ENCODE measurements at regions not wholly inside any gene's neighbourhood (a gene's known extent, or its start where the extent isn't known, plus 50 kb on each side); places are given as distances from the start of the nearest gene placed in this dataset.
"Not testable (repeated sequence)": the region's sequence is repeated elsewhere in the genome, so short reads cannot be mapped to it uniquely, and the experiment has no call there.

DNA sequence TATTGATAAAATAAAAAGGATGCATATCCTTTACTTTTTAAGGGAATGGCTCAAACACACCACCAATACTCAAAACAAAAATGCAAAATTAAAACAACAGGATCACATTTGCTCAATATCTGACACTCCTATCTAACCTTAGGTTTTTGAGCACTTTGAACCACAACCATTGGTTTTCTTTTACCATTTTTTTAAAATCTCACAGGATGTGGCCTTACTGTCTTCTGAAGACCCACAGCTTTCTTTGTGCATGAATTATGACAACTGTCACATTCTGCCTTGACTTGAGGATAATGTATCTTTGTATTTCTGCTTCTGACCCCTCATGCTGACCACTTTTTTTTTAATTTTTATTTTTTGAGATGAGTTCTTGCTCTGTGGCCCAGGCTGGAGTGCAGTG lies 461.1 kb upstream of the NRP1 start:
- in situ Hi-C loops (cut with HindIII; ENCODE audit: low pct_unique_long_range_greater_than_20kb, low sequenced_read_pairs): no loop called here

GRCh38 chr10:33794460-33794859 lies 460.0 kb upstream of the NRP1 start:
- in situ Hi-C loops (cut with HindIII; ENCODE audit: low pct_unique_long_range_greater_than_20kb, low sequenced_read_pairs): no loop called here
- DNase-seq (ENCODE audit: low read depth, low spot score): no peak

More for the DNA sequence above, 461.1 kb upstream of the NRP1 start:
- DNase-seq (ENCODE audit: low read depth, low spot score): no peak

- no peak for DNase-seq (ENCODE audit: low read depth, low spot score)
- in situ Hi-C loops (cut with HindIII; ENCODE audit: low pct_unique_long_range_greater_than_20kb, low sequenced_read_pairs): no loop called here
Measured at GRCh38 chr10:33793793-33794192, 459.3 kb upstream of the NRP1 start.

GRCh38 chr10:33791272-33791660 lies 456.8 kb upstream of the NRP1 start:
- peak; percentile 1 for DNase-seq (ENCODE audit: low read depth, low spot score)
- in situ Hi-C loops (cut with HindIII; ENCODE audit: low pct_unique_long_range_greater_than_20kb, low sequenced_read_pairs): no loop called here

DNA sequence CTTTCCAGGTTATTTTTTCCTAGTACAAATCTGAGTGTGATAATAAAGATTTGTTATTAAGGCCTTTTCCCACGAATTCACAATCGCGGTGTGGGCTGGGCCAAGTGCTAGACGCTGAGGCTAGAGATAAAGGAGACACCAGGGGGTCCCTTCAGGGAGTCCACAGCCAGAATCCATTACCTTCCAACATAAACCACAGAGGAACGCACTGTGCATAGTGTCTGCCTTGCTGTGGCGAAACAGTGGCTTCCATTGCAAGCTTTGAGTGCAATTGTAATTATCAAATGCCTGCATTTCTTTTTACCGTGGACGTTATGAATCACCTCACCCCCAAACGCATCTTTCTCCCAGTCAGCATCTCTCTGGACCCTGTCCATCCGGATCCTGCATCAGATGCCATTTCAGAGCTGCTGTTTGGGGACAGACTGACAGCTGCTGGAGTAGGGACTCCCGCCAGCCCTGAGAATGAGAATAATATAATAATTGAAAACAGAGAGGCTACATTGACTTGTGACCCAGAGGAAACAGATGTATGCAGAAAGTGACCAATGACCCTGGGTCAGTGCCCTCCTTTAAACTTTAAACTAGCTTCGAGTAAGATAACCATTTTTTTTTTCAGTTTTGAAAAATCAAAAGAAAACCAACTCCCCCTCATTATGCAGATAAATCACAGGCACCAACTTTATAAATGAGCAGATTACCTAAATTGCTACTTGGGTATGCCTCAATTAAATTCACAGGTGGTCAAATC lies 456.2 kb upstream of the NRP1 start:
- DNase-seq (ENCODE audit: low read depth, low spot score): no peak
- in situ Hi-C loops (cut with HindIII; ENCODE audit: low pct_unique_long_range_greater_than_20kb, low sequenced_read_pairs): no loop called here

GRCh38 chr10:33783557-33783956 lies 449.1 kb upstream of the NRP1 start:
- in situ Hi-C loops (cut with HindIII; ENCODE audit: low pct_unique_long_range_greater_than_20kb, low sequenced_read_pairs): no loop called here
- no peak for DNase-seq (ENCODE audit: low read depth, low spot score)

- DNase-seq (ENCODE audit: low read depth, low spot score): no peak
Measured at GRCh38 chr10:33783078-33783477, 448.6 kb upstream of the NRP1 start.

GRCh38 chr10:33781606-33782395 lies 447.3 kb upstream of the NRP1 start:
- no peak for DNase-seq (ENCODE audit: low read depth, low spot score)

More at GRCh38 chr10:33783078-33783477, 448.6 kb upstream of the NRP1 start:
- in situ Hi-C loops (cut with HindIII; ENCODE audit: low pct_unique_long_range_greater_than_20kb, low sequenced_read_pairs): no loop called here

GRCh38 chr10:33780961-33781360 lies 446.5 kb upstream of the NRP1 start:
- in situ Hi-C loops (cut with HindIII; ENCODE audit: low pct_unique_long_range_greater_than_20kb, low sequenced_read_pairs): no loop called here
- no peak for DNase-seq (ENCODE audit: low read depth, low spot score)

More at GRCh38 chr10:33781606-33782395, 447.3 kb upstream of the NRP1 start:
- in situ Hi-C loops (cut with HindIII; ENCODE audit: low pct_unique_long_range_greater_than_20kb, low sequenced_read_pairs): no loop called here

- no peak for DNase-seq (ENCODE audit: low read depth, low spot score)
- in situ Hi-C loops (cut with HindIII; ENCODE audit: low pct_unique_long_range_greater_than_20kb, low sequenced_read_pairs): no loop called here
Measured at GRCh38 chr10:33777223-33777622, 442.8 kb upstream of the NRP1 start.

GRCh38 chr10:33776419-33777070 lies 442.1 kb upstream of the NRP1 start:
- DNase-seq (ENCODE audit: low read depth, low spot score): no peak
- in situ Hi-C loops (cut with HindIII; ENCODE audit: low pct_unique_long_range_greater_than_20kb, low sequenced_read_pairs): no loop called here

DNA sequence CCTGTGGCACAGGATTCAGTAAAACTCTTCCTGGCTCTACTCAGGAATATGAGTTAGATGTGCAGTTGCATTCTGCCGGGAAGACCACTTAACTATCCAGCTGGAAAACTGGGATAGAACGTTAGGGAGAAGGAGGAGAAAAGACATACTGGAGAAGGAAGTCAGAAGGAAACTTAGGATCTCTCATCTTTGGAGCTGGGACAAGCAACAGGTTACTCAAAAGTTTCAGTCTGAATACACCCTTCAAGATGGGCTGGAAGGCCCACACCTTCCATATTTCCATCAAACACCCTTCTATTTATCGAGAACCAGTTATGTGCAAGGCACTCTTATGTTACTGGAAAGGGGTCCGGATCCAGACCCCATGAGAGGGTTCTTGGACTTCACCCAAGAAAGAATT lies 440.4 kb upstream of the NRP1 start:
- no peak for DNase-seq (ENCODE audit: low read depth, low spot score)
- in situ Hi-C loops (cut with HindIII; ENCODE audit: low pct_unique_long_range_greater_than_20kb, low sequenced_read_pairs): no loop called here

GRCh38 chr10:33773886-33774480 lies 439.5 kb upstream of the NRP1 start:
- DNase-seq (ENCODE audit: low read depth, low spot score): no peak

DNA sequence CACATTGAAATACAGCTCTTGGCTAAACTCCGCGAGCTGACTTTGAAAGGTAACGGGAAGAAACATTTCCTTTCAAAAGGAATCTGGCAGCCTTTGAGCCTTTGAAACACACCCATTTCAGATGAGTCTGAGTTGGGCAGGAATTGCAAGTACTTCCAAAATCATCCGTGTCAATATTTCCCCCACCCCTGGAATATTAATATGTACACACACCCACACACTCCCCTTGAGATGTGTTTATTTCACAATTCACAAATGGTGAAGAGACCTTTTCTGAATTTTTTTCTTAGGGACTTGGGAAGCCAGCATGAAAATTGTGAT lies 438.7 kb upstream of the NRP1 start:
- in situ Hi-C loops (cut with HindIII; ENCODE audit: low pct_unique_long_range_greater_than_20kb, low sequenced_read_pairs): no loop called here
- DNase-seq (ENCODE audit: low read depth, low spot score): no peak

More at GRCh38 chr10:33773886-33774480, 439.5 kb upstream of the NRP1 start:
- in situ Hi-C loops (cut with HindIII; ENCODE audit: low pct_unique_long_range_greater_than_20kb, low sequenced_read_pairs): no loop called here

DNA sequence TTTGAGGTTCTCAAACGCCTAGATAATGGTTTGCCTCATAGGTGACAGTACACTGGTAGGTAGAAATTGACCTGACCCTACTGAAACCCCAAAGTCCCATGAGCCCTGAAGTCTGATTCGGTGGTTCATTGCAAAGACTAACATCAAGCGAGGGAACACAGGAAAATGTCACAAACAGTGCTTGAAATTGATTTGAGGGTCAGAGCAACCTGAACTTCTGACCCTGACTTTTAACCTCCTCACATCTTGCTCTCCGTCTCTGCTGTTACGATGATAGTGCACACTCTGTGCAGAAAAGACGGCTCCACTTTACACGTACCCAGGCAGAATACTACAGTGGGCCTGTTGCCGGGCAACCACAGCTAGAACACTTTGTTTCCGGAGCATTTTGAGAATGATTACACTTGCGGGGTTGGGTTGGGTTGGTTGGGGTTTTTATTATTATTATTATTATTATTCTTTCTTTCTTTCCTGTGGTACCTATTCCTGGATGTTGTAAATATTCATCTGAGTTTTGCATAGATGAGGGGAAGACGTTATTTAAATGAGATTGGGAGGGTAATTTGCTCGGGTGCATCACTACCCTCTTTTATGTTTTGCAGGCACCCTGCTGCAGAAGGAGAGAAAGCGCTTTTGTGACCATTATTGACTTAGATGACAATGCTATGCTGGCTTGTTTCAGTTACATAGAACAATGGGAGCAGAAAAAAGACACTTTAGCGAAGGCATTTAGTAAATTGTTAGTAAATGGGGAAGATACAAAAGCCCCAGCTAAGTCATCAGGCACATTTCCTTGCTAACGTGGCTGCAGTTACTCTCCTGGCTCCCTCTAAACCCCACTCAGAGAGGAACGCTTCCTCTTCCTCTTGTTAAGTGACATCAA lies 438.1 kb upstream of the NRP1 start:
- in situ Hi-C loops (cut with HindIII; ENCODE audit: low pct_unique_long_range_greater_than_20kb, low sequenced_read_pairs): no loop called here
- DNase-seq (ENCODE audit: low read depth, low spot score): no peak

DNA sequence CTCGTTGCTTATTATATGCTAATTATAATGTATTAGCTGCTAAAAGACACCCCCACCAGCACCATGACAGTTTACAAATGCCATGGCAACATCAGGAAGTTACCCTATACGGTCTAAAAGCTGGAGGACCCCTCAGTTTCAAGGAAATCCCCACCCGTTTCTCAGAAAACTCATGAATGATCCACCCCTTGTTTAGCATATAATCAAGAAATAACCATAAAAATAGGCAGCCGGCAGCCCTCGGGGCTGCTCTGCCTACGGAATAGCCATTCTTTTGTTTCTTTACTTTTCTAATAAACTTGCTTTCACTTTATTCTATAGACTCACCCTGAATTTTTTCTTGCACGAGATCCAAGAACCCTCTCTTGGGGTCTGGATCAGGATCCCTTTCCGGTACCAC lies 437.4 kb upstream of the NRP1 start:
- in situ Hi-C loops (cut with HindIII; ENCODE audit: low pct_unique_long_range_greater_than_20kb, low sequenced_read_pairs); DNase-seq (ENCODE audit: low read depth, low spot score): not testable (repeated sequence)

GRCh38 chr10:33764694-33765185 lies 430.3 kb upstream of the NRP1 start:
- in situ Hi-C loops (cut with HindIII; ENCODE audit: low pct_unique_long_range_greater_than_20kb, low sequenced_read_pairs): no loop called here
- DNase-seq (ENCODE audit: low read depth, low spot score): no peak
